ENCODE measurements at regions not wholly inside any gene's neighbourhood (a gene's known extent, or its start where the extent isn't known, plus 50 kb on each side); places are given as distances from the start of the nearest gene placed in this dataset.
A peak's percentile ranks its signal among the peaks of the same experiment; 100 is the strongest.

DNA sequence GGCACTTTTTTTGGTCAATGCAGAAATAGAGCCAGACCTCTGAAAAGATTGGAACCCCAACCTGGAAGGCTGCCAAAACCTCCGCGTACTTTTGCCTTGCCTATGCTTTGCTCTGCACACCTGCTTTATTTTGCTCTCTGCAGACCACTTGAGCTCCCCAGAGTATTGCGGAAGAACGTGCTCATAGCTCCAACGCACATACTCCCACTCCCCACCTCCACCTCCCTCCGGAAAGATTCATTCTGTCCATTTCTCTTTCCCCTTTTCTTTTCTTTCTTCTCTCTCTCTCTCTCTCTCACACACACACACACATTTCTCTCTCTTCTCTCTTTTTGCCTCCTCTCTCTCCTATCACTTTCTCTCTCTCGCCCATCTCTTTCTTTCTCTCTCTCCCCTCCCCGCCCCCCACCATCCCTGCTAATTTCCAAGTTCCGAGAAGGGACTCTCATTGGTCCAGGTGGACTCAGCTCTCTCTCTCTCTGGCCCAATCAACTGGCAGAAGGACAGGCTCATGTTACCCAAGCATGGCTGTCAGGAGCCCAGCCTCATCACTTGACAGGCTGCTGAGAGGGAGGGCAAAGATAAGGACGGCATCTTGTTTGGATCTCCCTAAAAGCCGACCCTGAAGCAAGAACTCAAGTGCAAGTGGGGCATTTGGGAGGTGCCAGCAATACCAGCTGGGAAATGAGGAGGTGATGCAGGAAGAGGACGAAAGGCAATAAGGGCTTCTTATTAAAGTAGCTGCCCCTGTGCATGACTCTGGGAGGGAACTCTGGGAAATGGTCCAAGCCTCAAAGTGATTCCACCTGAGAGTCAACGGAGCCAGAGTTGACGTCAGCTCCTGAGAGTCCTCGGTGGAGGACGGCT is 246.1 kb downstream of the LY86 start:
- Histone ChIP-seq H3K4me1 (no peaks in the 10 kb centered on the region), H3K4me3 (no peak overlapping the region), H3K36me3 (no peaks in the 10 kb centered on the region), H3K27ac (no peak overlapping the region), H3K27me3 (no peaks in the 10 kb centered on the region), H3K9me3 (no peaks in the 10 kb centered on the region)
- intact Hi-C loops (cut with DNase I) = no loop called here
- TF ChIP-seq, protein P1, sequence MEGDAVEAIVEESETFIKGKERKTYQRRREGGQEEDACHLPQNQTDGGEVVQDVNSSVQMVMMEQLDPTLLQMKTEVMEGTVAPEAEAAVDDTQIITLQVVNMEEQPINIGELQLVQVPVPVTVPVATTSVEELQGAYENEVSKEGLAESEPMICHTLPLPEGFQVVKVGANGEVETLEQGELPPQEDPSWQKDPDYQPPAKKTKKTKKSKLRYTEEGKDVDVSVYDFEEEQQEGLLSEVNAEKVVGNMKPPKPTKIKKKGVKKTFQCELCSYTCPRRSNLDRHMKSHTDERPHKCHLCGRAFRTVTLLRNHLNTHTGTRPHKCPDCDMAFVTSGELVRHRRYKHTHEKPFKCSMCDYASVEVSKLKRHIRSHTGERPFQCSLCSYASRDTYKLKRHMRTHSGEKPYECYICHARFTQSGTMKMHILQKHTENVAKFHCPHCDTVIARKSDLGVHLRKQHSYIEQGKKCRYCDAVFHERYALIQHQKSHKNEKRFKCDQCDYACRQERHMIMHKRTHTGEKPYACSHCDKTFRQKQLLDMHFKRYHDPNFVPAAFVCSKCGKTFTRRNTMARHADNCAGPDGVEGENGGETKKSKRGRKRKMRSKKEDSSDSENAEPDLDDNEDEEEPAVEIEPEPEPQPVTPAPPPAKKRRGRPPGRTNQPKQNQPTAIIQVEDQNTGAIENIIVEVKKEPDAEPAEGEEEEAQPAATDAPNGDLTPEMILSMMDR (IDR thresholded peaks at IDR 0.05) = no peak
- ATAC-seq (peak in 3 of 4 donors; percentile 49 to 71 (median 60)), DNase-seq (no peak), FAIRE-seq (no peak)
- 41 to 47% methylated on average over 16 of the region's 16 CpGs for WGBS, 2 donors

DNA sequence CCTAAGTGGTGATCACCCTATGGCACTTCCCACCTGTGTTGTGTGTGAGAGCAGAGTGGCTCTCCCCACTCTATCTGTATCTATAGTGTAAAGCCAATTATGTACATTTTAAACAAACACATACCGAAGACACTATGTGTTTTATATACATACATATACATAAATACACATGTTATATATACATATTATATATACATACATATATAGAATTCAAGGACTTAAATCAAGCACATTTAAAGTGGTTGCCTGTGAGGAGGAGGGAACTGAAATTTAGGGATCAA is 246.6 kb downstream of the LY86 start:
- no peak for ATAC-seq
- FAIRE-seq = no peak
- no peaks in the 10 kb centered on the region for H3K4me1 ChIP-seq
- DNase-seq = no peak
- no peaks in the 10 kb centered on the region for H3K9me3 ChIP-seq
- H3K27me3 ChIP-seq = no peaks in the 10 kb centered on the region
- 79 to 97% methylated on average over 1 of the region's 1 CpG for WGBS, 2 donors
- H3K27ac ChIP-seq = no peak overlapping the region
- H3K36me3 ChIP-seq = no peaks in the 10 kb centered on the region
- TF ChIP-seq, protein P1 (IDR thresholded peaks at IDR 0.05) = no peak
- H3K4me3 ChIP-seq = no peak overlapping the region
- intact Hi-C loops (cut with DNase I) = no loop called here

DNA sequence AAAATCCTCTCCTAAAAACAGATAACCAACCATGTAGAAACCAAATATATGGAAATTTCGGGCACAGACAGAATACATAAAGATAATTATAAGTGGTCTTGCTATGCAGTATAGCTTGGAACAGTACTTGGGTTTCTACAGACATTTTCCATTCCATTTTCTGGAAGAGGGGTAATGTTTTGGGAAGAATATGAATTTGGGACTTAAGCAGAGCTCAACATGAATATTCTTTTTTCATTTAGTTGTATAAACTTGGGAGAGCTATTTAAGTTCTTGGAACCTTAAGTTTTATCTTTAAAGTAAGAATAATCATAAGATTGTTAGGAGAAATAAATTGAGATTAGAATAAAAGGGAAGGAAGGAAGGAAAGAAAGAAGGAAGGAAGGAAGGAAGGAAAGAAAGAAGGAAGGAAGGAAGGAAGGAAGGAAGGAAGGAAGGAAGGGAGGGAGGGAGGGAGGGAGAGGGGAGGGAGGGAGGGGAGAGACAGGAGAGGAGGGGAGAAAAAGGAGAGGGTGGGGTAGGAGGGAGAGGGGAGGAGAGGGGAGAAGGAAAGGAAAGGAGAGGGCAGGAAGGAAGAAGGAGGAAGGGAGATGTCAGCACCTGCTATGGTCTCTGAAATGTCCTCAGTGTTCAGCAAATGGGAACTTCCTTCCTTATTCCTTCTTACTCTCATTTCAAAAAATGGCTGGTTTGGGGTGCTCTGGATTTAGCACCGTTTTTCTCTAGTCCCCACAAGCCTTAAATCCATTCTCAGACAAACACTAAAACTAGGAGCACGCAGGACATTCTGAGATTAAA is 248.3 kb downstream of the LY86 start:
- no peak for FAIRE-seq
- TF ChIP-seq, protein P1 (IDR thresholded peaks at IDR 0.05) = no peak
- no peak for ATAC-seq
- no peaks in the 10 kb centered on the region for H3K9me3 ChIP-seq
- no peak overlapping the region for H3K4me3 ChIP-seq
- no peaks in the 10 kb centered on the region for H3K4me1 ChIP-seq
- H3K27ac ChIP-seq = no peak overlapping the region
- DNase-seq = no peak
- 70 to 75% methylated on average over 3 of the region's 3 CpGs for WGBS, 2 donors
- intact Hi-C loops (cut with DNase I) = no loop called here
- H3K27me3 ChIP-seq = no peaks in the 10 kb centered on the region
- H3K36me3 ChIP-seq = no peaks in the 10 kb centered on the region

DNA sequence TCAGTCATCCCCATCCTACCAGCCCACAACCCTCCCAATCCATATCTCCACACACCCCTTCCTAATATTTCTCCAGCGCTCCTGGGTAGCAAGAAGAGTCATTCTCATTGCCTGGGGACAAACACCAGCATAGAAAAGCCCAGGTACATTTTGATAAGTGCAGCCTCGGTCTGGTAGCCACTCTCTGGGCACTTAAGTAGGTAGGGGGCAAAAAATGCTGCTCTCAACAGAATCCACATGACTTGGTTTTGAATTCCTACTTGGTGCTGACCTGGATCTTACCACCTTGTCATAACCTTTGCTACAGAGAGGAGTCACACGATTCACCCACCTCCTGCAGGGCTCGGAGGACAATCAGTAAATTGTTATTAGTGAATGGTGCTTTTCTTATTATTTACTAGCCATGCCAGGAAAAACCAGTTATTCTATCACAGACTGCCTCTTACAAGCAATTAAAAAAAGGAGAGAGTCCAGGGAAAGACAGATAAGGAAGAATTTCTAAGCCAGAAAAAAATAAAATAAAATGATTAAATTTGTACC is 249.1 kb downstream of the LY86 start:
- no peaks in the 10 kb centered on the region for H3K36me3 ChIP-seq
- no peaks in the 10 kb centered on the region for H3K9me3 ChIP-seq
- ATAC-seq = peak in 1 of 4 donors; percentile 25
- TF ChIP-seq, protein P1 (IDR thresholded peaks at IDR 0.05) = no peak
- H3K27me3 ChIP-seq = no peaks in the 10 kb centered on the region
- no peak overlapping the region for H3K27ac ChIP-seq
- WGBS, 2 donors = 52 to 61% methylated on average over 4 of the region's 4 CpGs
- H3K4me1 ChIP-seq = no peaks in the 10 kb centered on the region
- no peak for FAIRE-seq
- H3K4me3 ChIP-seq = no peak overlapping the region
- DNase-seq = no peak
- intact Hi-C loops (cut with DNase I) = no loop called here

Measured in pancreas (tissue), 10 donors.